Activated naive CD4-positive, alpha-beta T cell treated with anti-CD3 and anti-CD28 coated beads, Interleukin-2, amount 50 U/mL, for 72 hours (primary cell): ENCODE measurements at regions not wholly inside any gene's neighbourhood (a gene's known extent, or its start where the extent isn't known, plus 50 kb on each side); places are given as distances from the start of the nearest gene placed in this dataset.

ENCODE experiments used
- ATAC-seq, 2 donors: fragments of 150-1000 bp; cut with Tn5 transposase; 2 replicates each; pipeline ENCODE4 v1.10.0; 2021; ENCODE audit warnings: mild to moderate bottlenecking in 2 of 2, moderate library complexity in 2 of 2
- DNase-seq, 2 donors: peaks; one replicate each; pipeline ENCODE4 v3.0.0; 2021 to 2022; ENCODE audit warnings: low spot score in 2 of 2
- H3K27ac Mint-ChIP-seq, 2 donors: one replicate each; pipeline ENCODE4 v1.8.0; 2022; ENCODE audit warnings: mild to moderate bottlenecking in 2 of 2, mixed read lengths in 2 of 2
- H3K36me3 Mint-ChIP-seq, 2 donors: one replicate each; pipeline ENCODE4 v1.8.0; 2022; ENCODE audit warnings: mixed read lengths in 2 of 2
- H3K9me3 Mint-ChIP-seq, 2 donors: one replicate each; pipeline ENCODE4 v1.8.0; 2022; ENCODE audit warnings: mixed read lengths in 2 of 2

DNA sequence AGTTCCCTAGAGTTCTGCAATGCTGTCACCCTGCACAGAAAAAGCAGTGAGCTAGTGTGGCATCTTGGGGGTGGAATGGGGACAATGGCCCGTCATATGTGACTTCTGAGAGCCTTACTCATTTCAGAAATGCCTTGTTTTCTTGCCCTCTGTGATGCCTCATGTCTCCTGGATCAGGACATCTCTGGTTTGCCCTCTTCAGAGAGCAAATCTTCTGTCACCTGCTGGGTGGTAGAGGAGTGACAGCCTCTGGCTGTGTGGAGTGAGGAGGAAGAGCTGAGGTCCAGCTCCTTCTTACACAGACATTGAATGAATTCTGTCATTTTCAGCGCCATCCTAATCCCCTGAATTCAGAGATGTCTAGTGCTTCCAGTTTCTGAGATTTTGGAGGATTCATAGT is 55.6 kb upstream of the PHLPP1 start:
- no peaks in the 10 kb centered on the region for H3K9me3 Mint-ChIP-seq
- no peak overlapping the region for H3K27ac Mint-ChIP-seq
- no peaks in the 10 kb centered on the region for H3K36me3 Mint-ChIP-seq
- ATAC-seq: peak in 1 of 2 donors; percentile 58
- no peak for DNase-seq

DNA sequence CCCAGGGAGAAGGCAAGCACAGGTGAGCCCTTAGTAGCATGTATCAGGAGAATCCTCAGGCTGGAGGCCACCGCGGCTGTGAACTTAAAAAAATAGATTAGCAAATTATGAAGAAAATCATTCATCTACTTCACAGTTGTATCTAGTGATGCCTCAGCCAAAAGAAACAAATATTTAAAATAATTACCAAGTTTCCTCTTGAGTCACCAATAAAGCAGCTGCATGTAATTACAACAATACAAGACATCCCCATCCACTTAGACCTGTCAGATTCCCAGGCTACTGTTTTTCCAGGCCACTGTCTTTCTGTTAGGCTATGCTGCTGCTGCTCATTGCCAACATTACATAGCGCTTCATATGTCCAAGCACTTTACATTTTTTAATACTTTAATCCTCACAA is 54.6 kb upstream of the PHLPP1 start:
- H3K27ac Mint-ChIP-seq: no peak overlapping the region

DNA sequence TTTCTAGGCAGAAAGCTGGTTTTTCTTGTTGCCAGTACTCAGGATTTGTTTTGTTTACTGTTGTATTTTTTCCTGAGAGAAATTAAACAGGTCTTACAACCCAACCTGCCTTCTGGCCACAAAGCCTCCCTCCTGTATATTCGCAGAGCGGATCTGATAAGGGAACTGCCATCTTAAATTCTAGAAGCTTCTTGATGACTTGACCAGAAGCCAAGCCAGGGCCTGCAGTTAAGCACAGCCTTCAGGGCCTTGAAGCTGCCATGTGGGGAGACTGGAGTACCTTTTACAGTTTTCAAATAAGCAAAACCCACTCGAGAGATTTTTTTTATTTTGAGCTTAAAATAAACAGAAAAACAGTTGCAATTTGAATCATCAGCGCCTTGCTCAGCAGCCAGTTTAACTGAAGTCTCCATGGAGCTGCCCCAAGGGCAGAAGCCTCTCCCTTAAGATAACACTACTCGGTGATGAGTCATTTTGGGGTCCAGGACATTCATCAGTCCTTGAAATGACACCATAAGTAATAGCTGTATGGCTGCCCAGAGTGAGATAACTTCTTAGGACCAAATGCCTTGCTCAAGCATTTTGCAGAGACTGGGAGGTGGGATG is 51.5 kb upstream of the PHLPP1 start:
- H3K36me3 Mint-ChIP-seq: no peaks in the 10 kb centered on the region
- no peak for DNase-seq
- ATAC-seq: peak in 1 of 2 donors; percentile 38

More for the DNA sequence above, 54.6 kb upstream of the PHLPP1 start:
- Mint-ChIP-seq H3K36me3 (no peaks in the 10 kb centered on the region), H3K9me3 (no peaks in the 10 kb centered on the region)
- DNase-seq (no peak), ATAC-seq (no peak)

DNA sequence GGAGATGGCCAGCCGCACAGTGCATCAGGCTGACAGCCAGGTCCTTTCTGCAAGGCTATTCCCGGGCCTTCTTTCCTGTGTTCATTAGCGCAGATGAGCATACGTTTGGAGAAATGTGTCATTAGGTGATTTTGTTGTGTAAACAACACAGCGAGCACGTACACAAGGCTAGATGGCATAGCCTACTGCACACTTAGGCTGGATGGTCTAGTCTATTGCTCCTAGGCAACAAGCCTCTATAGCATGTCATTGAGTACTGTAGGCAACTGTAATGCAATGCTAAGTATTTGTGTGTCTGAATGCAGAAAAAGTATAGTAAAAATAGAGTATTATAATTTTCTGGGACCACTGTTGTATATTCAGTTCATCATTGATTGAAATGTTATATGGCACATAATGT is 50.9 kb upstream of the PHLPP1 start:
- no peak overlapping the region for H3K27ac Mint-ChIP-seq

More for the DNA sequence above, 51.5 kb upstream of the PHLPP1 start:
- Mint-ChIP-seq H3K27ac (no peak overlapping the region), H3K9me3 (no peaks in the 10 kb centered on the region)

DNA sequence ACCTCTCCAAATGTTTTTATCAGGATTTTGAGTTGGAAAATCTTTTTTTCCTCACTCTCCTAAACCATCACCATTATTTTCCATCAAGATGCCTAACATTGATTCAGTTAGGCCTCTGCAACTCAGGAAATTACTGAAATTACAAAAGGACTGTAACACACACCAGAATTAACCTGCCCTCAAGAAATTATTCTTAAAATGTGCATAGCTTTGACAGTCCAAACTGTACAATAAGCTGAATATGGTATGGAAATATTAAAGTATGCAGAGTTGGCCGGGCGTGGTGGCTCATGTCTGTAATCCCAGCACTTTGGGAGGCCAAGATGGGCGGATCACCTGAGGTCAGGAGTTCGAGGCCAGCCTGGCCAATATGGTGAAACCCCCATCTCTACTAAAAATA is 50.2 kb upstream of the PHLPP1 start:
- ATAC-seq (no peak), DNase-seq (no peak)
- Mint-ChIP-seq H3K36me3 (no peaks in the 10 kb centered on the region), H3K27ac (no peak overlapping the region), H3K9me3 (no peaks in the 10 kb centered on the region)

More for the DNA sequence above, 50.9 kb upstream of the PHLPP1 start:
- ATAC-seq (no peak), DNase-seq (no peak)
- Mint-ChIP-seq H3K36me3 (no peaks in the 10 kb centered on the region), H3K9me3 (no peaks in the 10 kb centered on the region)
